ENCODE measurements at regions not wholly inside any gene's neighbourhood (a gene's known extent, or its start where the extent isn't known, plus 50 kb on each side); places are given as distances from the start of the nearest gene placed in this dataset.
A peak's percentile ranks its signal among the peaks of the same experiment; 100 is the strongest.

DNA sequence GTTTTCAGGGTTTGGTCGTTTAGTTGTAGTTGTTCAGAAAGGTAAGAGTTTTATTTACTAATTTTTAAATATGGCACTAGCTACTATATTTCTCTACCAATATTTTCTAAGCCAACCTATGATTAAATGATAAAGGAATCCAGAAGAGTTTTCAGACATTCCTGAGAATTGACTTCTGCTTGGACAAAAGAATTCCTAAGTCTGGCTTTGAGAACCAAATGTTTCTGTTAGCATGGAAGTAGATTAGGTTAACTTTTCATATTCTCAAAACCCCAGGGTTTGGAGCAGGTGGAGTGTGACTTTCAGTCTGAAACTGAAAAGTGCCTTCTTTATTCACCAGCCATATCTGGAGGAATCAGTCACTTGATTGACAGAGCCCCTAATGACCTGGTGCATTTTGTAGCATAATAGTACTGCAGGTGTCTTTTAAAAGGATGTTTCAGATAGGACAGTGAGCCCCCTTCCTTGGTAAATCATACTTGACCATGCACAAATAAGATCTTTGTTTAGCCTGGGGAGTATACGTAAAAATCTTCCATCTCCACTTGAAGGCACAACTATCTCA lies 457.0 kb upstream of the ZNF462 start:
- DNase-seq (ENCODE audit: low read depth in 2 of 3, low spot score in 1 of 3): no peak

DNA sequence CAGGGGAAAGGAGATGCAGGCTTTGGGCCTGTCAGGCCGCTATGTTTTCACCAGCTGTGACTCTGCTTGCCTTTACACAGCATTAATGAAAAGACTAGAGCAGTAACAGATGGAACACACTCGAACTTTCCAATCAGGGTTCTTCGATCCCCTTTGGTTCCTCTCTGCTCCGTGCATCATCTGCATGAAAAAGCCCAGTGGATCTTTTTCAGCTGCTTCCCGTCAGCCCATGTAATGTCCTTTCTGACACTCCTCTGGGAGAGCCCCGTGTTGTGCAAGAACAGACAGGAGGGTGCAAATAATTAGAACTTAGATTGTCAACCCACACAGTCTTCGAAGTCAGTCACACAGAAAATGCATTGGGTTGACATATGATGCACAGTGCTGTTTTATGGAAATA lies 448.9 kb upstream of the ZNF462 start:
- DNase-seq (ENCODE audit: low read depth in 2 of 3, low spot score in 1 of 3): no peak

DNA sequence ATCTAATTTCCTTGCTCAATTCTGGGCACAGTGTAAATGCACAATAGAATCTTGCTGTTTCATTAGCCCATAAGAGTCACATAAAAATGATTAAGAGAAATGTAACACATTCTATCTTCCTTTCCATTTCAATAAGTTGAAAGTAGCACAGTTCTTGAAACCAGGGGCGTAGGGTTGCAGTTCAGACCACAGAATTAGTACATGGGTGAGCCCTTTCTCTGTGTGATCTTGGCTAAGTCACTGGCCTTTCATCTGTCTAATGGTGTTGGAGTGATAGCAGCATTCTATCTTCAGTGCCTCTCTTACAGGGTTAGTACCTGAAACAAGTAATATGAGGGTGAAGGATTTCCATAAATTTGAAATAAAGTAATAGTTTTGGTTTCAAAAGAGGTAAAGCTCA lies 445.3 kb upstream of the ZNF462 start:
- DNase-seq (ENCODE audit: low read depth in 2 of 3, low spot score in 1 of 3): no peak

DNA sequence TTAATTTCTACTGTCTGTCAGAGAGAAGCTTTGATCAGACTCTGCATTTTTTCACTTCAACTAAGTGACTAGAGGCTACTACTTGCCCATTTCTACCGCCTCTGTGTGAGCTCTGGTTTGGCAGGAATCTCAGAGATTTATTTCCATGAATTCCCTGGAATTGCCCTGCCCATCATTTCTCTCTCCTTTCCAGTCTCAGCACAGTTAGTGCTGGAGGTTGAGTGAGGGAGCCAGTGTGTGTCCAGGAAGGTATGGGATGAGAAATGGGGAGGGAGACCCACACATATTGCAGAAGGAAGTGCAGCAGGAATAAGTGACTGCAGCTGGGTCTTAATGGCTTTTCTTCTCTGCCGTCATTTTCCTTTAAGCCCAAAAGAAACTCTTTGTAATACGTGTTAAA lies 443.1 kb upstream of the ZNF462 start:
- DNase-seq (ENCODE audit: low read depth in 2 of 3, low spot score in 1 of 3): no peak

DNA sequence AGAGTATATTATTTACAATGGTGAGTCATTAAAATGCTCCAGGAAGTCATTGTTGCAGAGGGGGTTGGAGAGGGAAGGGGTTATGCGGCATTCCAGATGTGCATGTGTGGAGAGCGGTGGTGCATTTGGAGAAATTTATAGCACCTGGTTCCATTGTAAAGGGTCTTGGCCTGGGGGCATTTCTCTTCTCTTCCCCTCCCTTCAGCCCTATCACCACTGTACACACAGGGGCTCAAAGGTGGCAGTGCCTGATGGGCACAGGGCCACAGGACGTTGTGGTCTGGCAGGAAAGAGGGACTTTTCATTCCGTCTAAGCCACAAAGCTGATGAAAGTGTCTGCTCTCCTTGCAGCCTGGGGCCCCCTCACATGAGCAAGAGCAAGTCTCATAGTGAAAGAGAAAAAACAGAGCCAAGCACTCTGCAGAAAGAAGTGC lies 442.4 kb upstream of the ZNF462 start:
- DNase-seq (ENCODE audit: low read depth in 2 of 3, low spot score in 1 of 3): peak in 1 of 3 donors; percentile 1

DNA sequence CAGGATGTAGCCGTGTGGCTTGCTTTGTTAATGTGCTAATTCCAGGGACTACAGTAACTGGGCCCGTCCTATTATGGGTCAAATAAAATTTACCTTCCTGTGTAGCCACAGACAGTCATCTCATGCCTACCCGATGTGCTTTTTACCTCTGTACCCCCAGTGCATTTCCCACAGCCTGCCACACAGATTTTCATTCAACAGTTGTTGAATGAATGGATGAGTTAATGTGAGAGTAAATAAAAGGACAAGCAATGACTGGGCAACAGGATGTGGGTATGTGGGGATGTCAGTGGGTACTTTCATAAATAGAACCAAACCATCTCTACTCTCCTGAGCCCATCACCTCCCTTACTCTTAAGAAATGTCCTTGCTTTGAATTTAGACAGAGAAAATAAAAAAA lies 441.2 kb upstream of the ZNF462 start:
- DNase-seq (ENCODE audit: low read depth in 2 of 3, low spot score in 1 of 3): no peak

DNA sequence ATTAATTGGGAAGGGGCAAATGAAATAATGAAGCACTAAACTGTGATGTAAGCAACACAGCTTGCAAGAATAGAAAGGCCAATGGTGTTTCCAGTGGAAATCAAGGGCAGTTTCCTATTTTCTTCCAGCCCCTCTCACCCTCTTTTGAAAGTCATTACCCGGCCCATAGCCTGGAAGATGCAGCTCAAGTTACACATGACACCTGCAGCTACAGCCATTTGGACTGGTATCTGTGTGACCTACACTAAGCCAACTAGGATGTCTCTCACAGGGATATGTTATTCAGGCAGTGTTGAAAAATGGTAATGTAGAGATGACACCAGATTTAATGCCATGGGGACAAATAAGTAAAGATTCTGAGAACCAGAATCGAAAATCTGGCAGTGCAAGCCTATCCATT lies 439.4 kb upstream of the ZNF462 start:
- no peak for DNase-seq (ENCODE audit: low read depth in 2 of 3, low spot score in 1 of 3)

DNA sequence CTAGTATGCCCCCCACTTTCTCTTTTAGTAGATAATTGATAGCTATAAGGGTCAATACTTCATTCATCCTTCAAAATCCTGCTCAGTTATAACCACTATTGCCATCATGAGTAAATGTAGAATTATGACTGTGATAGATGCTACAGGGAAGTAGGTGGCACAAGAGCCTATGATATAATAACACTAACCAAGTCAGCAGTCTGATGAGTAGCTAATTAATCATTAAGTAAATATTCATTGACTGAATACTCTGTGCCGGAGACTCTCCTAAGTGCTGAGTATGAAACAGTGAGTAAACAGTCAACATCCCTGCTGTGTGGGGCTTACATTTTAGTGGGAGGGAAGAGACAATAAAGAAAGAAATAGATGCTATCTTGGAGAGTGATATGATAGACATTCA lies 430.3 kb upstream of the ZNF462 start:
- no peak for DNase-seq (ENCODE audit: low read depth in 2 of 3, low spot score in 1 of 3)

DNA sequence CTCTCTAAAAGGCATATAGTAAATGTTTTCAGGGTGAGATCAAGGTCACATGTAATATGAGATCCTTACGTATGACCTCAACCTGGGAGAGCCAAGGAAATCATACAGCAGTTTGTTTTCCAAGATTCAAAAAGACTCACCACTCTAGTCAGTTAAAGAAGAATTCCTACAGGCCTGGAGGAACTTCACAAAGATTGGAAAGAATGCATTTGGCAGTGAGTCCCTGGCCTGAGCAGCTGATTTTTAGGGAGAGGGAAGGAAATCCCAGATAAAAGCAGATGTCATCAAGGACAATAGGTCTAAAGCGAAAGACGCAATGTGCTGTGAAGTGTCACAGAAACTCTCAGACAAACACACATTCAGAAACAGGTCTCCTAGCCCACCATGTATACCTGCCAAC lies 424.0 kb upstream of the ZNF462 start:
- no peak for DNase-seq (ENCODE audit: low read depth in 2 of 3, low spot score in 1 of 3)

DNA sequence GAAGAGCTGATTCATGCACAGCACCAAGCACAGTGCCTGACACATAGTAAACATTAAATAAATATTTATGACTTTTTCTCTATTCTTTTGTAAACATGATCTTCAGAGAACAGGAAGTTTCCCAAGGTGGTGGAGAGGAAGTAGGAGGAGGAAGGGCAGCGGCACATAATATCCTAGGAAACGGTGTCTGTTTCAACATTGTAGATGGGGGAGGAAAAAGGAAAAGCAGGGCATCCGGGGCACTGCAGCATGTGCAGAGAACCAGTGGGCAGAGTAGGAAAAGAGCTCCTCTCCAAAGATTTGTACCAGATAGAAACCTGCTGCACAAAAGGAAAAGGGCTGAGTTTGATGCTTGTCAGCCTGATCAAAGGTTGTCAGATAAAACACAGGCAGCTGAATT lies 421.7 kb upstream of the ZNF462 start:
- no peak for DNase-seq (ENCODE audit: low read depth in 2 of 3, low spot score in 1 of 3)

DNA sequence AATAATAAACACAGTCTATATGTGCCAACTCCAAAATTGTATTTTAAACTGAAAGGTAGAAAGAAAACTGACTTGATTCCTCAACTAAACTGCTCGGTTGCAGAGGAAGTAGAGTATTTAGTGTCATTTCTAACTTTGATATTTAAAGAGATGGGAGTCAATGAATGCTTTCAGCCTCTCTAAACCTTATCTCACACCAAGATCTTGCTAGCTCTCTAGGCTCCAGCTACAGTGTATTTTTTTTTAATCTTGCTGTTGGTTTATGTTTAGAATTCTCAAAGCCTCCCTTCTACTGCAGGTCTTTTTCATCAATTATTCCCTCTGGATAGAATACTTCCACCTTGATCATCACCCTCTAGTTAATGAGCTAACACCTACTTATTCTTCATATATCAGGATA lies 419.4 kb upstream of the ZNF462 start:
- no peak for DNase-seq (ENCODE audit: low read depth in 2 of 3, low spot score in 1 of 3)

DNA sequence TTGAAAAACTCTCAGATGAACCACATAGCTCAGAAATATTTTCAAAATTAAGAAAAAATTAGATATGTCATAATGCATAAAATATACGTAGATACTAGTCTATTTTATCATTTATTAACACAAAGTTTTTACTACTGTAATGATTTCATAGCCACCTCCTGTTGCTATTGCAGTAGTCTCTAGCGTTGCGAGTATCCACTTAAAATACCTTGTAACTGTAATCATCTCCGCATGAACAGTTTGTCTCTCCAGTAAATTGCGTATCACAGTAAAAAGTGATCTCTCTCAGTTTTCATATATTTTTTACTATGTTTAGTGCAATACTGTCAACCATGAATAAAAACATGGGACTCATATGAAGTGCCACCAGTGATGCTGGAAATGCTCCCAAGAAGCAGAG lies 417.9 kb upstream of the ZNF462 start:
- DNase-seq (ENCODE audit: low read depth in 2 of 3, low spot score in 1 of 3): no peak

DNA sequence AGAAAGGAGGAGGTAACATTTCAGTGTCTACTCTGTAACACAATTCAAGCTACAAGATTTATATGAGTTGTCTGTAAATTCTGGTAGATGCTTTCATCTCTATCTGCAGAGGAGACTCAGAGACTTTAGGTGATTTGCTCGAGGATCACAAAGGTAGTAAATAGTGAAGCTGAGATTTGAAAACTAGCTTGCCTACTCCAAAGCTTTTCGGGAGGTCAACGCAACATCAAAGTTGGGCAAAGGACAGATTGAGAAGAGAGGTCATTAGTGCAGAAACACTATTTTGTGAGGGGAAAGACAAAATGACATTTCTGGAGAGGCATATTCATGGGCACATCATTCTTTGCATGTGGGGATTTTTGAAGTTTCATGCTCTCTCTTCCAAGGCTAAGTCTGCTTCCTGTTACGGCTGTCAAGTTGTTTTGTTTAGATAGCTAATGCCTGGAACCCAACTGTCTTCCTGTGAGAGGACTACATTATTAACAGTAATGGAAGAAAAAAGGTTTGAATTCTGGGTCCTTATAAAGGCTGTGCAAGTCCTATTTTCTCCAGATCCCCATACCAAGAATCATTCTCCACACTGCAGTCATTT lies 413.5 kb upstream of the ZNF462 start:
- DNase-seq (ENCODE audit: low read depth in 2 of 3, low spot score in 1 of 3): no peak

DNA sequence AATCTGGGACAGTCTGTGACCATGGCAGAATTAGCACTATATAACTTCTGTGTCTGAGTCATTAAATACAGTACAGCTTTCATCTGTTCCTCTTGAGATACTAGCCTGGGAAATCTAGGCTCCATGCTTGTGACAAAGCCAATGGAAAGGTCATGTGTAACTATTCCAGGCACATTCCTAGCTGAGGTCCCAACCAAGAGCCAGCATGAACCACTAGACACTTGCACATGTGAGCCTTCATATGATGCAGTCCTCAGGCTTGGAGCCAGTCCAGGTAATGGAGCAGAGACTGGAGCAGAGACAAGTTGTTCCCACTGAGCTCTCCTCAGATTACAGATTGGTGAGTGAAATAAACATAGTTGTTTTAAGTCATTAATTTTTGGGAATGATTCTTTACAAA lies 412.4 kb upstream of the ZNF462 start:
- DNase-seq (ENCODE audit: low read depth in 2 of 3, low spot score in 1 of 3): no peak

DNA sequence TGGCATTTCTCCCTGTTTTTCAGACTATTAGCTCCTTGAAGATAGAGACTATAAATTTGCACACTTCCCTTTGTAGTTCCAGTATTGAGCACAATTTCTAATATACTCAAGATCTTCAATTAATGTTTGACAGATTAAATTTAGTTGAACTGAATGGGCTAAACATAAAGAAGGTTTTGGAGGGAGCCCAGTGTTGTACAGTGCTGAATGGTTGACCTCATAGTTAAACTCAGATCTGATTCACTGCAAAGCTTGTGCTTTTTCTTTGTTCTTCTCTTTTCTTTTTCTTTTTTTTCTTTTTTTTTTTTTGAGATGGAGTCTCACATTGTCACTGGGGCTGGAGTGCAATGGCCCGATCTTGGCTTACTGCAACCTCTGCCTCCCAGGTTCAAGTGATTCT lies 411.7 kb upstream of the ZNF462 start:
- no peak for DNase-seq (ENCODE audit: low read depth in 2 of 3, low spot score in 1 of 3)

DNA sequence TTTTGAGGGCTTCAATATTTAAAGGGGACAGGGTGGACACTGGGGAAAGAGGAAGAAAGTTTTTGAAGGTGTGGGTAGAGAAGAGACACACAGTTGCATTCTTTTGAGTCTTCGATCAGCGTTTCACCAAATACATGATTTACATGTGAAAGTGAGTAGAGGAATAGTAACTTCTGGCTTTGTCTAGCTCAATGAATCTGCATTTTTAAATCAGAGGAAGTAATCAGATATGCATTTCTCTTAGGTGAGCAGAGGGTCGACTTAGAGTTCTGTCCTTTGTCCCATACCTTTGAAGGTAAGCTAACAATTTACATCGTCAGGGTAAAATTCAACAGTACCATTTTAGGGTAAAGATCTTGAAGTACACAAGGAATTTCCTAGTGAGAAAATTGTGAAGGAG lies 406.4 kb upstream of the ZNF462 start:
- no peak for DNase-seq (ENCODE audit: low read depth in 2 of 3, low spot score in 1 of 3)

DNA sequence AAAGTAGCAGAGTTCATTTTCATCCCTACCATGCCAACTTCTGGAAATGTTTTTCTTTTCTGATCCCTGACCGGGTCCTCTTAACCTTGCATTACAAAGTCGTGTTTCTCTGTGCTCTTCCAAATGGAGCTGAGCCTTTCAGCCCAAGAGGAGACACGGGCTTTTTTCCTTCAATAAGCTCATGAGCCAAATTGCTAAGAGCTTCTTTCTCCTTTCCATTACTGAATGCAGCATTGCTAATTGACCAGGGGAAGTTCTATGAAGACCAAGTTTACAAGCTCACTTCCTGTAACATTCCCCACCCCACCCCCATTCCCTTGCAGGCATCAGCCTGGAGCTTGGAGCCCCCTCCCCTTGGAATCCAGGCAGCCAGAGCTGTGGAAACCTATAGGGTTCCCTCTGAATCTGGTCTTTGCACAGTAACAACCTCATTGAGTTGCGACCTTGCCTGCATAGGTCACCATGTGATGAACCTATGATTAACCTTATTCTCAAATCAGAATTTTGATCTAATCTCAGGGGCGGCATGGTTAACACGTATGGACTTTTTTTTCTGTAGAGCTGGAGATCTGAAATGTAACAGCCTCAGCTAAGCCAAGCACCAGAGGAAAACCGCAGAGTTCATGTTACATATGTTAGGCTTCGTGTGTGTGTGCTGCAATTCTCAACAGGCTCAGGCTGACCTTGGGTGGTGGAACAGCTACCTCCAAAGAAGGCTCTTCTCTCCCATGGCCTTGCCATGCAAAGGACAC lies 395.7 kb upstream of the ZNF462 start:
- no peak for DNase-seq (ENCODE audit: low read depth in 2 of 3, low spot score in 1 of 3)

DNA sequence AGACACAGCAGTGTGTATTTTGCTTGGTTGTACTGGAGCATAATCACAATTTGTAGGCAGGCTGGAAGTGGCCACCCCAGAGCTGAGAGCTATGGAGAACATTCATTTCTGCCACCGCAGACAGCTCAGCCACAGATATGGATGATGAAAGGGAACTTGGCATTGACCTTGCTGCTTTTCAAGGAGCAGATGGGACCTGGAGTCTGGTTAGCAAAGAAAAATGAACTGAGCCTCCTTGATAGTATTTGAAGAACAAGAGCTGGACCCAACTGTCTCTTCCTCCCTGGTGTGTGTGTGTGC lies 395.2 kb upstream of the ZNF462 start:
- no peak for DNase-seq (ENCODE audit: low read depth in 2 of 3, low spot score in 1 of 3)

DNA sequence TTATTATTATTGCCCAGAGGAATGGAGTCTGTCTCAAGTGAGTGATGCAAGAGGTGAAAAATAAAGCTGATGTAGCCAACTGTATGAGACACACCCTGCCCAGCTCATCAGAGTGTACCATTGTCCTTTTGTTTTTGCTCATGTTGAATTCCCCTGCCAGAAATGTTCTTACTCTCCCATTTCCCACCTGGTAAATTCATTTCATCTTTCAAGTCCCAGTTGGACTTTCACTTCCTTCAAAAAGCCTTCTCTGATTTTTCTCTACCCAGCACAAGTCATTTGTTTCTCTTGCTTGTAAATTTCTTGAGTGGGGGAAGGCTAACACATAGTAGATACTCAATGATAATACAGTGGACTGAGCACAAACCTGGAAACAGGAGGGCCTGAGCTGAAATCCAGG lies 394.5 kb upstream of the ZNF462 start:
- DNase-seq (ENCODE audit: low read depth in 2 of 3, low spot score in 1 of 3): no peak

DNA sequence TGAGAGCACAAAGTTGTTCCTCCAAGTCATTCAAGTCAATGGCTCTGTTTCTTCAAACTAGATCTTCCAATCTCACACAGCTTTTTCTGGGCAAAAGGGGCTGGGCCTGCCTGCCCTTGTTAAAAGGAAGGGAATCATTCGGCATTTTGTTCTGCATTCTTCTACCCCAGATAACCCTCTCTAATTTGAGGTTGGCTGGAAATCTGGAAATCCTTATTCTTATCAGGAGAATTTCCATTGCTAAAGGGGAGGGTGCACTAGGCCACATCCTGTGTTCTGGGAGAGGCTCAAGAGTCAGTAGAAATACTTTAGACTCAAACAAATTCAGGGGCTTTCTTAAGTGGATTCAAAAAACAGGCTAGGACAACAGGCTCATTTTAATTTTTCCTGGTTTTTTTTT lies 384.7 kb upstream of the ZNF462 start:
- no peak for DNase-seq (ENCODE audit: low read depth in 2 of 3, low spot score in 1 of 3)

DNA sequence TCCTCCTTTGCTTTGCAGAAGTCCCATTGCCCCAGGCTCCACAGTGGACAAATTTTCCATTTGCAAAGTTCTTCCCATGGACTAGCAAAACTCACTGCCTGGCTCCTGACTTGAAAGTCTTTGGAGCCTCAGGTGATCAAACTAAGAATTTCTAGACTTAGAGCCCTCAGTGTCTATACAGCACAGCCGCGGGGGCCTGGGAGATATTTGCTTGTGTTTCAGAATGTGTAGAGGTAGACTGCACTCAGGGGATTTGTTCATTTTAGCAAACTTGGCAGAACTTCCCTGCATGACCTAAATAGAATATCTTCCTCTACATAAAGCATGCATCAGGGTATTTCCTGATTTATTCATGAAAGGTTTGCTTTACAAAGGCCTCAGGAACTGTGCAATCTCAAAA lies 384.2 kb upstream of the ZNF462 start:
- no peak for DNase-seq (ENCODE audit: low read depth in 2 of 3, low spot score in 1 of 3)

DNA sequence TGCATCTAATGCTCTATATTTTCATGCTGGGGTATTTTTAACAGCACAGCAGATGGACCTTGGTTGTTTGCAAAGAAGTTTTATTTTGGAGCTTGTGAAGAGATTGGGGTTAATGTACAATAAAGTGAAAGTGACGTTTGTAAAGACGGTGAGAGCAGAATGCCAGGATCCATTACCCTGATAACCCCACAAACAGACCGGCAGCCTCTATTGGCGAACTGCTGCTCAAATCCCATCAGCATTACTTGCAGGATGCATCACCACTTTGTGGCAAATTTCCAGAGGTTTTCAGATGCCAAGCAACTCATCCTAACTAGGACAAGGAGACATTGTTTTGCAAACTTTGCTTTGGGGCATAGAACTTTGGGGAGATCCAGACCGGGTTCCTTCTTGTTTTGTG lies 383.3 kb upstream of the ZNF462 start:
- no peak for DNase-seq (ENCODE audit: low read depth in 2 of 3, low spot score in 1 of 3)

DNA sequence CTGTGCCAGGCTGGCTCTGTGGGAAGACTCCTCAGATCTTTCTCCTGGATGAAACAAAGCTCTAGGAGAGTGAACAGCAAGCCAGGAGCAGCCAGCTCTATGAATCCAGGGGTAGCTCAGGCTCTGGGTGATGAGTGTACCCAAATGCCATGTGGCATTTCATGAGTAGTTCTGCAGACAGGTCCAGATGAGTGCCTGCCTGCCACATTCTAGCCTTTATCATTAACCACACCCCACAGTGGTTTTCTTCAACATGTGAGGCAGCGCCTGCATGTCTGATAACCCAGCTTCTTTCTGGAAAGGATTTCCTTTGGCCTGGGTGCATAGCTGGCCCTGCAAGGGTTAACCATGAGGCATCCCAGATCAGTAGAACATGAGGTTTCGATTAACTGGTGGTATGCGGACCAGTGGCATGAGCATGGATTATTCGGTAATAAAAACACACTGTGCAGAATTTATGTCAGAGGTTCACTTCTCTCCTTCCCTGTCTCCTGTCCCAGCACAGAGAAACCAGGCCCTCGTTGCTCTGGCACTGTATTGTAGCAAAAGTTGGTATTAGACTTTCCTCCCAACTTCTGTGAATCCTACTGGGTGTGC lies 381.9 kb upstream of the ZNF462 start:
- no peak for DNase-seq (ENCODE audit: low read depth in 2 of 3, low spot score in 1 of 3)
